Stimulated activated CD4-positive, alpha-beta T cell treated with anti-CD3 and anti-CD28 coated beads, TNF-alpha, amount 100 ng/mL, for 1 hour (primary cell): ENCODE measurements at regions not wholly inside any gene's neighbourhood (a gene's known extent, or its start where the extent isn't known, plus 50 kb on each side); places are given as distances from the start of the nearest gene placed in this dataset.

Experiments used
- DNase-seq, 3 donors: peaks; one replicate each; pipeline ENCODE4 v3.0.0-alpha.2; 2020; ENCODE audit warnings: low read depth in 3 of 3, low spot score in 1 of 3

GRCh38 chr1:3954170-3955169 lies 54.4 kb upstream of the C1orf174 start:
- no peak for DNase-seq

DNA sequence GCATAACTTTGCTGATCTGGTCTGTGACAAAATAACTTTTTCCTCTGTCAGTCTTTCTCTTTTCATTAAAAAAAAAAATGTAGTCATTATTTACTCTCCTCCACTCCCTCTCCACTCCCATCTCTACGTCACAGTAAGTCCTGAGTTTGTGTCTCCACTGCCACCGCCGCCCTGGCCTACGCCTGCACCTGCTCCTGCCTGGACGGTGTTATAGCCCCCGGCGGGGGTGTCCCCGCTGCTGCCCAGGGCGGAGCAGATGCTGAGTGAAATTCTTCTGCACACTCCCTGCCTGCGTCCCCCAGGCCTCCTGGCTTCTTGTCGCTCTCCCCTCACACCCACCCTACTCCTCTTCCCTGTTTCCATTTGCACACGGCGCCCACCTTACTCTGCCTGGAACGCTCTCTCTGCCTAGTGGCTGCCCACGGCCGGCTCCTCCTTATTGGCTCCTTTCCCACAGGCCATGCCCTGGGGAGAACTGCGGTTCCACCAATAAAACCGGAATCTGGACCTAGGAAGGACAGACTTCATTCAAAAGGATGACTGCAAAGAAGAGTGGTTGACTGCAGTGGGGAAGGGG lies 55.2 kb upstream of the C1orf174 start:
- DNase-seq = no peak

GRCh38 chr1:3956527-3957170 lies 56.6 kb upstream of the C1orf174 start:
- no peak for DNase-seq

- no peak for DNase-seq
Measured at GRCh38 chr1:3959361-3959760, 59.3 kb upstream of the C1orf174 start.

DNA sequence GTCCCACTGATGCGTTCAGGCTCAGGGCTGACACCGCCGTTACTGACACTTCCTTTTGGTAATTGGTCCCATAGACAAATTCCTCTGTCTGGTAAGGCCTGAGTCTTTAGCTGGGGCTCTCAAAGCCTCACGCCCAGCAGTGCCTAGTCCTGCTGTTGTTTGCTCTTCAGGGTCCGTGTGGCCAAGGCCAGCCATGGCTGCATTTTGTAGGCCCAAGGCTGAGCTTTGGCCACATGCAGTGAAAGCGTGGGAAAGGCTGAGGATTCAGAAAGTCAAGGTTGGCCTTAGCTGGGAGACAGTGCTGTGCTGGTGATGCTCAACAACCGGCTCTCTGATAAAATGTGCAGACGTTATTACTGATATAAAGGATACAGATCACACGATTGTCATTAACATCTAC lies 63.5 kb upstream of the C1orf174 start:
- DNase-seq = no peak

DNA sequence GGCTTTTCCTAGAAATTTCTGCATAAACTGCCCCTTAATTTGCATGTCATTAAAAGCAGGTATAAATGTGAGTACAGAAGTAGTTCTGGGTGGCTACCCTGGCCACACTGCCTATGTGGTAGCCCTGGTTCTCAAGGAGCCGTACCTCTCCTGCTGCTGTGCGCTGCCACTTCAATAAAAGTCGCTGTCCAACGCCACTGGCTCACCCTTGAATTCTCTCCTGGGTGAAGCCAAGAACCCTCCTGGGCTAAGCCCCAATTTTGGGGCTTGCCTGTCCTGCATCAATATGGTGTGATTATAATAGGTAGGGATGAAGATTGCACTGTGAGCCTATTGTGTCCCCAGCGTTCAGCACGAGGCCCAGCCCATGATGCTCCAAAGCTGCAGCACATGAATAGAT lies 65.6 kb upstream of the C1orf174 start:
- no peak for DNase-seq

DNA sequence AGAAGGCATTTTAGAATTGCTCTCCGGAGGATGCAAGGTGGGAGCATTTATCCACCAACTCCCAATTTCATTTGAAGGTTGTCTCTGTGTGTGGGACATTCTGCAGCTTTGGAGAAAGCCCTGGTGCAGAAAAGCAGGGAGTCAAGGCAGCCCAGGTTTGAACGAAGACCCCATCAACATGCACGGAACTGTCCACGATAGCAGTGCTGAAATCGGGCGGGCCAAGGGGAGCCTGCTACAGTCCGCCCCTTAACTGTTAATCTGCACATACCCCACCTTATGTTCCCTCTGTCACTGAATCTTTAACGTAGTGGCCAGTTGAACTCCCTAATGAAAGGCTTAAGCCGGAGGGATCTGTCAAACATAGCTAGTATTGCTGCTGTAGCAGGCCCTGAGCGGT lies 68.8 kb upstream of the C1orf174 start:
- no peak for DNase-seq

DNA sequence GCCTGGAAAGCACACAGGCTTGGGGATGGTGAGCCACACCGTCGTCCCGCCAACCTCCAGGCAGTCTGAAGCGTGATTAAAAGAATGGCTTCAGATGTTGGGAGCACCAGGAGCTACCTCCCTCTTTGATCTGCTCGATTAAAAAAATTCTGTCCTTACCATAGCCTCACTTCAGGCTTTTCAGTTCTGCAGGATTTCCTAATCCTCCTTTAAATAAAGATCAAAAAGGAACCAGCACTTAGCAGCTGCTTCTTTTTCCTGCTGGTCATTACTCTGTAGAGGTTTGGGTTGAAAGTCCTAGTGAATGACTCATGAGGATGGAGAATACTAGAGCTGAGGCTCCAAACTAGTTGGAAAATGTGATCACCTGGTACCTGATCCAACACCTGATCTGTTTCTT lies 71.9 kb upstream of the C1orf174 start:
- no peak for DNase-seq

DNA sequence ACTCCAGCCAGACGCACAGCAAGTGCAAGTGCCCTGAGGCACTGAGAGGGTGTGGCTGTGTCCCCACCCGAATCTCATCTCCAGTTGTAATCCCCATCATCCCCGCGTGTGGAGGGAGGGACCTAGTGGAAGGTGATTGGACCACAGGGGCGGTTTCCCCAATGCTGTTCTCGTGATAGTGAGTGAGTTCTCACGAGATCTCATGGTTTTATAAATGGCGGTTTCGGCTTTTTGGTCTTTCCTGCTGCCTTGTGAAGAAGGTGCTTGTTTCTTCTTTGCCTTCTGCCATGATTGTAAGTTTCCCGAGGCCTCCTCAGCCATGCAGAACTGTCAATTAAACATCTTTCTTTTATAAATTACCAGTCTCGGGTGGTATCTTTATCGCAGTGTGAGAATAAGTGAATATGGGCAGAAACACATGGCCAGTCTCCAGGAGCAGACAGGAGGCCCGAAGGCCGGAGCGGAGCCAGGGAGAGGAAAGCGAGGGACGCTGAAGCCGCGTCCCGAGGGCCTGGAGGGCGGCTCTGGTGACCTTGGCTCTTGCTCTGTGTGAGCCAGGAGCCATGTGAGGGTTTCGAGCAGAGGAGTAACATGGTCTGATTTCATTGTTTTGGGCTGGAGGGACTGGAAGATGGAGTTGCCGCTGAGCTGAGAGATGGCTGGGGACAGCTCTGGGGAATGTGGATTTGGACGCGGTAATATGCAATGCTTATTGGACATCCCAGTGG lies 76.0 kb upstream of the C1orf174 start:
- no peak for DNase-seq

- no peak for DNase-seq
Measured at GRCh38 chr1:3976821-3977220, 76.7 kb upstream of the C1orf174 start.

DNA sequence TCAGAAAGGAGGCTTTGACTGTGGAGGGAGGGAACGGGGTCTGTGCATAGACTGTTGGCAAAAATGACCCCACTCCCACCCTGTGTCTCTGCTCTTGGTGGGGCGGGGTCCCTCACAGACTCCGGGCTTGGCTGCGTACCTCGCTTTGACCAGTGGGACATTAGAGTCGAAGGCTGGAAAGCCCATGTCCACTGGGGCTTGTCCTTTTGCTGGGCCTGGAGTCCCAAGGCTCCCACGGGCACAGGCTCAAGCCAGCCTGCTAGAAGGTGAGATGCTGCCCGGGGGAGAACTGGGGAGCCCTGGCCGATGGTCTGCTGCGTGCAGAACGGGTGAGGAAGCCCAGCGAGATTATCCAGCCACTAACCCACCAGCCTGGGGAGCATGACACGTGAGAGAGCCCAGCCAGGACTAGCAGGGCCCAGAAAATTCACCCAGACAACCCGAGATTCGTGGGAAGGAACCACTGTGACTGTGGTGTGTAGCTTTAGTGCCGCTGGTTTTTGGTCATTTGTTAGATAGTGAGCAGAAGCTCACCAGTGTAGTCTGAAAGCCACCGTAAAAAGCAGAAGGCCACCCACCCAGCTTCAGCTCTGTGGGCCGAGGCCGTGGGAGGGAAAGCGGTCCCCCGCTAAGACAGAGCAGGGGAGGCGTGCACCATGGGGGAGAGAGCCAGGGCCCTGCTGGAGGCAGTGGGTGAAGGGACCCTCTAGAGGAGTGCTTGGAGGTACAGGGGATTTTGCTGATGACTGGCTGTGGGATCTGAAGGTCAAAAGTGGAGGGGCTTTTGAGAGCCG lies 78.3 kb upstream of the C1orf174 start:
- DNase-seq = no peak

GRCh38 chr1:3978990-3979325 lies 78.9 kb upstream of the C1orf174 start:
- no peak for DNase-seq

GRCh38 chr1:3981261-3981660 lies 81.2 kb upstream of the C1orf174 start:
- DNase-seq = no peak

DNA sequence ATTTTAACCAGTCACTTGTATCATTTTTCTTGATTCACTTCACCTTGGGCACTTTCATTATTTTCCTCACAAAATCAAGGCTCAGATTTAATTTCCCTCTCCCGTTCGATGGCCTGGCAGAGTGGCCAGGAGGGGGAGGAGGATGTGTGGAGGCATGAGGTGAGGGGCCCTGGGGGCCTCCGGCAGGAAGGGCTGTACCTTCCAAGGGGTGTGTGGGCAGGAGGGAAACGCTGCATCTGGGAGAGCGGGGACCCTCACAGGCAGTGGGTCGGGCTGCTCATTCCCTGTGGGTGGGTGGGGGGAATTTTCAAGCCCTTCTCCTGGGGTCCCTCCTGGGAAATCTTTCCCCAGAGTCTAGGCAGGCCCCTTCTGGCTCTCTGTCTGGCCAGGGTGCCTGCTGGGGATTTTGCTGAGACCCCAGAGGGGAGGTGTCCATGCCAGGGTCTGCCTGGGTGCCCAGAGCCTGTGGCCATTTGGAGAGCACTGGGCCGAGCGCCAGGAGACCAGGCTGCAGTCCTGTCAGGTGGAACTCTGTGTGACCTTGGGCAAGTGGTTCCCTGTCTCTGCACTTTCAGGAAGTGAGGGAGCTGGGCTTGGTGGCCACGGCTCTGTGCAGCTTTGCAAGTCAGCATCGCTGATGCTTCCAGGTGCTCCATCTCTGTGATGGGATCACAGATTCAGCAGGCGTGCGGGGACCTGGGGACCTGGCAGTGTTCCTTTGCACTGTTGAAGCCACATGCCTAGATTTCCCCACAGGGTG lies 81.9 kb upstream of the C1orf174 start:
- no peak for DNase-seq

GRCh38 chr1:3983181-3983580 lies 83.1 kb upstream of the C1orf174 start:
- DNase-seq = no peak

DNA sequence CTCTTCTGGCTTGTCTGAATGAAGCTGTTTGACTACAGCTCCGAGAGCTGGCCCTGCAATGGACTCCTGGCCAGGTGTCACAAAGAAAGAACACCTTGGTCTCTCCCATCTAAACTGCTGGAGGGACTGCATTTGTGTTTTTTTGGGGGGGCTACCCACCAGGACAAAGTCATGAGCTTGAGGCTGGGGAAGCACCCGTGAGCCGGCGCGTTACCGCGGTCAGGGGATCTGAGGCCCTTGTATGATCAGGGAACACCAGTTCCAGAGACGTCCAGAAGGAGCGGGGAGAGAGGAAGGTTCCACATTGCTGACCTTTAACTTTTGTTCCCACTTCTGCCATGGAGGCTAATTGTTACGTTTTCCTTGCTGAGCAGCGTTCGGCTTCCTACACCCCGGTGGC lies 84.5 kb upstream of the C1orf174 start:
- no peak for DNase-seq

DNA sequence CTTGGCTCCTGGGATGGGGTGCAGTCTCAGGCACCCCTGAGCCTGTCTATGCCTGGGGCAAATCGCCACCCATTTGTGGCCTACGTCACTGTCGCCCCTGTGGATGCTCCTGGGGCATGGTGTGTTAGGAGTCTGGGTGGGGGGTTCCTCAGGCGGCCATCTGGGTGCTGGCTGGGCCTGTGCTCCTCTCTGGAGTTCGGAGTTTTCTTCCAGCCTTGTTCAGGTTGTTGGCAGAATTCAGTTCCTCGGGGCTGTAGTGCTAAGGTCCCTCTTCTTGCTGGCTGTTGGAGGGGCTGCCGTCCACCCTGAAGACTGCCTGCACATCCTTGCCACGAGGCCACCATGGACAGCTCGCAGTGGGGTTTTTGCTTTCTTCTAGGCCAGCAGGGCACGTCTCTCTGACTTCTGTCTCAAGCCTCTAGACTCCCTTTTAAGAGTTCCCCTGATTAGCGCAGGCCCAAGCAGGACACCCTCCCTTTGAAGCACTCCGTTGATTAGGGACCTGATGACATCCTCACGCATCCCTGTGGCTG lies 86.7 kb upstream of the C1orf174 start:
- no peak for DNase-seq

- DNase-seq = no peak
Measured at GRCh38 chr1:3987669-3988235, 87.7 kb upstream of the C1orf174 start.

DNA sequence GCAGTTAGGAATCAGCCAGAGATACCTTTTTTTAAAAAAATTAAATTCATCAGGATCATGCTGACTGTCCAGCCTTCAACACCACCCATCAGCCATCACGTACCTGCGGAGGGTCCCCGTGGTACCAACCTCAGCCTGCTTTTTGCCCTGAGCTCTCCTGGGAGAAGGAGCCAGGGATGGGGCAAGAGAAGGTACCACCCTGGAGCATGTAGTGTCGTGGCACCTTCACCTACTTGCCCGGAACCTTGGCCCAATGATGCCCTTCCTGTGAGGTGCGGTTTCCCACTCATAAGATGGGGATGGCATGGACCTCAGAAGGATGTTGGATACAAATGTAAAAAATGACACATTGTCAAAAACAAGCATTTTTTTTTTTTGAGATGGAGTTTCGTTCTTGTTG lies 88.4 kb upstream of the C1orf174 start:
- DNase-seq = no peak
